Bronchial epithelial cell (primary cell): ENCODE measurements at regions not wholly inside any gene's neighbourhood (a gene's known extent, or its start where the extent isn't known, plus 50 kb on each side); places are given as distances from the start of the nearest gene placed in this dataset.
A peak's percentile ranks its signal among the peaks of the same experiment; 100 is the strongest.

Experiments used
- DNase-seq: peaks from one replicate; pipeline ENCODE4 v3.0.0-alpha.2; 2010; ENCODE audit warnings: low read depth
- FAIRE-seq: peaks from 2 replicates; lab custom pipeline; 2011; peaks lifted over from hg19 to GRCh38; lab: Jason Lieb, UNC
- H3K27me3 ChIP-seq: 2 replicates; pipeline ENCODE4 v1.5.1; 2011; ENCODE audit warnings: low read length; ENCODE audit not compliant: control insufficient read depth, insufficient read depth
- H3K36me3 ChIP-seq: 2 replicates; pipeline ENCODE4 v1.5.1; 2011; ENCODE audit warnings: low read length; ENCODE audit not compliant: control insufficient read depth, insufficient read depth
- H3K4me3 ChIP-seq: 2 replicates; pipeline ENCODE4 v1.5.1; 2011; ENCODE audit warnings: mild to moderate bottlenecking, low read depth, low read length, control low read depth
- CTCF ChIP-seq: IDR thresholded peaks from 2 replicates; pipeline ENCODE4 v1.5.1; 2011; ENCODE audit warnings: mild to moderate bottlenecking, moderate library complexity, low read length, control low read depth, inconsistent platforms; ENCODE audit not compliant: insufficient read depth, severe bottlenecking

- H3K27me3 ChIP-seq = no peaks in the 10 kb centered on the region
- TF ChIP-seq CTCF = no peak
- DNase-seq (peak; percentile 78), FAIRE-seq (no peak)
- no peaks in the 10 kb centered on the region for H3K36me3 ChIP-seq
- no peak overlapping the region for H3K4me3 ChIP-seq
Observed at GRCh38 chr3:180467177-180467576, 134.8 kb upstream of the TTC14 start.

GRCh38 chr3:180469149-180469548 is 132.8 kb upstream of the TTC14 start:
- TF ChIP-seq CTCF = no peak
- peak; percentile 91 for FAIRE-seq
- Histone ChIP-seq H3K36me3 (no peaks in the 10 kb centered on the region), H3K4me3 (no peak overlapping the region), H3K27me3 (no peaks in the 10 kb centered on the region)
- no peak for DNase-seq

GRCh38 chr3:180478695-180479094 is 123.3 kb upstream of the TTC14 start:
- DNase-seq = no peak
- no peak for TF ChIP-seq CTCF
- no peak overlapping the region for H3K4me3 ChIP-seq
- no peak for FAIRE-seq
- H3K27me3 ChIP-seq = no peaks in the 10 kb centered on the region
- no peaks in the 10 kb centered on the region for H3K36me3 ChIP-seq

GRCh38 chr3:180492047-180492446 is 109.9 kb upstream of the TTC14 start:
- Histone ChIP-seq H3K36me3 (no peaks in the 10 kb centered on the region), H3K27me3 (no peaks in the 10 kb centered on the region), H3K4me3 (no peak overlapping the region)
- peak; percentile 40 for DNase-seq
- no peak for FAIRE-seq
- TF ChIP-seq CTCF = no peak

- no peak for TF ChIP-seq CTCF
- FAIRE-seq = no peak
- DNase-seq = no peak
- Histone ChIP-seq H3K4me3 (no peak overlapping the region), H3K36me3 (no peaks in the 10 kb centered on the region), H3K27me3 (no peaks in the 10 kb centered on the region)
Observed at GRCh38 chr3:180496995-180497394, 105.0 kb upstream of the TTC14 start.

GRCh38 chr3:180516368-180516767 is 85.6 kb upstream of the TTC14 start:
- no peaks in the 10 kb centered on the region for H3K27me3 ChIP-seq
- TF ChIP-seq CTCF = no peak
- no peak for FAIRE-seq

More at GRCh38 chr3:180516368-180516767, 85.6 kb upstream of the TTC14 start:
- no peak for DNase-seq
- Histone ChIP-seq H3K4me3 (no peak overlapping the region), H3K36me3 (no peaks in the 10 kb centered on the region)
